AML-193 (cell line): ENCODE measurements at regions not wholly inside any gene's neighbourhood (a gene's known extent, or its start where the extent isn't known, plus 50 kb on each side); places are given as distances from the start of the nearest gene placed in this dataset.

ENCODE experiments used
- DNase-seq, 2 experiments: peaks; one replicate each; lab custom pipeline; 2025; lab: John Stamatoyannopoulos, UW

DNA sequence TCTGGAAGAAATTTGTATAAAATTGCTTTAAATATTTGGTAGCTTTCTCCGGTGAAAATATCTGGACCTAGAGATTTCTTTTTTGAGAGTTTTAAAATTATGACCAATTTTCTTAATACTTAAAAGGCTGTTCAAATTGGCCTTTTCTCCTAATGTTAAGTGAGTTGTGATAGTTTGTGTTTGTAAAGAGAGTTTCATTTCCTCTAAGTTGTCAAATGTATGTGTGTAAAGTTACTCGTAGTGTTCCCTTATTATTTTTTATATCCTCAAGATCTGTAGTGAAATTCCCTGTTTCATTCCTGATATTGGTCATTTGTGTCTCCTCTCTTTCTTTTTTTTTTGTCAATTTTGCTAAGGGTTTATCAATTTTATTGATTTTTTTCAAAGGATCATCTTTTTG, 92.6 kb upstream of the CTNNB1 start:
- DNase-seq, result no peak

DNA sequence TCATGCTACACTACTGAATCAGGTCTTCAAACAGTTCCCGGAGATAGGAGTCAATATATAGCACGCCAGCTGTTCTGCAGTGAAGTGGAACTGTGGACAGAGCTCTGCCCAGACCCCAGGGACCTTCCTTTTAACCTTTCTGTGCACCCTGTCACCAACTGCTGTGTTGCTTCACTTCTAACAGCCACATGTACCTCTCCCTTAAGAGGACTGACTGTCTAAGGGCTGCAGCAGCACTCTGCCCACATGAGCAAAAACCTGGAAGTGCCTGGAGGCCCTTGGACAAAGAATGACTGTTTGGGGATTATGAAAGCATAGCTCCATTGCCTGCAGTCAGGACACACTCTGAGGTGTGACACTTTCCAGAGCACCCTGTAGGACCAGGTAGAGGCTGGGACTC, 88.3 kb upstream of the CTNNB1 start:
- peak; percentile 97 to 98 for DNase-seq

DNA sequence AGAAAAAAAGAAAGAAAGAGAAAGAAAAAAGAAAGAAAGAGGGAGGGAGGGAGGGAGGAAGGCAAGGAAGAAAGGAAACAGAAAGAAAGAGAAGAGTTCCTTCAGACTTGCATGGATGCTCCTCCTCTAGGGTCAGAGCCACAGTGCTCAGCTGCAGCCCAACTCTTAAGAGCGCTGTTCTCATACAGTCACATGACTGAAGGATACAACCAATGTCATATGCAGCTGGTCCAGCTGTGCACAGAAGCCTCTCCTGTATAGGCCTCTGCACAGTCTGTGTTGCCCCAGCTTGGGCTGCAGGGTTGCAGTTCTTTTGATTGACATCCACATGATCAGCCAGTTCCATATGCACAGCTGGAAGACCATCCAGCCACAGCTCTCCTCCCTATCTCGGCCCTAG, 86.8 kb upstream of the CTNNB1 start:
- no peak for DNase-seq

DNA sequence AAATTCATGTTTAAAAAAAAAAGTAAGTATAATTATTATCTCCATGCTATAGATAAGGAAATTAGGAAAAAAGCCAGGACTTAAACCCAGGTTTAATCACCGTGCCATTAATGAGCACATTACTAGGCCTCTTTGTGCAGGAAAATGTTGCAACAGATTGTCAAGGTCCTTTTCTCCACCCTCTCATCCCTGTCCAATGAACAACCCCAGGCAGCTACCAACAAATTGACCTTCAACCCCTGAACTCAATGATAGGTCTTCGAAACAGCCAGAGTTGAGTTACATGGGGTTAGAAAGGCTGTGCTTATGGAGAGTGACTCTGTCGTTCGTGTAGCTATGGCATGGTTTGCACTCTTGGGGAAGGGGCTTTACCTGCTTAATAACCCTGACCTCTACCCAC, 84.2 kb upstream of the CTNNB1 start:
- no peak for DNase-seq

DNA sequence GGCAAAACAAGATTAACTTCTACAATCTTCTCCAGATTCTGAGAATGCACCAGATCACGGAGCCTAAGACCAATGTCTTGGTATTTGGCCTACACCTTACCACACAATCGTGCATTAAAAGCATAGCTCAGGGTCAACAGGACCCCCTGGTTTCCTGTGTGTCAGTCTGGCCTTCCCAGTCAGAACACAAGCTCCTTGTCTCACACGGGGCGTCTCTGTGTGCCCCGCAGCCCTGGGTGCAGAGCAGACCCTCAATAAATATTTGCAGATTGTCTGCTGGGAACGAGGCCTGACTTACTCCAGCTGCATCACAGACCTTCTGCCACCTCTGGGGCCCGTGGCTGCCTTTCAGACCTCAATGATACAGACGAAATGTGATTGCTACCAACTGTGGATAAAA, 82.5 kb upstream of the CTNNB1 start:
- peak in 1 of 2 experiments; percentile 43 for DNase-seq

DNA sequence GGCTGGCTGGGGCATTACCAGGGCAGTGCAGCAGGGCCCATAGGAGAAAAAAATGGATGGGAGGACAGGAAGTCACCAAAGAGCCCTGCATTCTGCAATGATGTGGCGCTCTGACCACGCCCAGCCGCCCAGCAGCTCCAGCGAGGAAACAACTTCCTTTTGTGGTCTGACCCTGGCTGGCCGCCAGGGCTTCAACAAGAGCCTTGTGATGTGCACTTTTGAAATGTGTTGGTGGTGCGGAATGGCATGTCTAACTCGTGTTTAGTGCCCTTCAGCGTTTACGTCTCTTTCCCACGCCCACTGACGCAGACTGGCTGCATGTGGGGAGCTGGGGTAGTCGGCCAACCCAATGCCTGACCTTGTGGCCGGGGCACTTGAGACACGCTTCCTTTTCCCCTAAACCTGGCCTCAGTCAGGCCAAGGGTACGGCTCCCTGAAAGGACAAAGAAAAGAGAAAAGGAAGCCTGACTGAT, 81.9 kb upstream of the CTNNB1 start:
- peak; percentile 100 for DNase-seq

DNA sequence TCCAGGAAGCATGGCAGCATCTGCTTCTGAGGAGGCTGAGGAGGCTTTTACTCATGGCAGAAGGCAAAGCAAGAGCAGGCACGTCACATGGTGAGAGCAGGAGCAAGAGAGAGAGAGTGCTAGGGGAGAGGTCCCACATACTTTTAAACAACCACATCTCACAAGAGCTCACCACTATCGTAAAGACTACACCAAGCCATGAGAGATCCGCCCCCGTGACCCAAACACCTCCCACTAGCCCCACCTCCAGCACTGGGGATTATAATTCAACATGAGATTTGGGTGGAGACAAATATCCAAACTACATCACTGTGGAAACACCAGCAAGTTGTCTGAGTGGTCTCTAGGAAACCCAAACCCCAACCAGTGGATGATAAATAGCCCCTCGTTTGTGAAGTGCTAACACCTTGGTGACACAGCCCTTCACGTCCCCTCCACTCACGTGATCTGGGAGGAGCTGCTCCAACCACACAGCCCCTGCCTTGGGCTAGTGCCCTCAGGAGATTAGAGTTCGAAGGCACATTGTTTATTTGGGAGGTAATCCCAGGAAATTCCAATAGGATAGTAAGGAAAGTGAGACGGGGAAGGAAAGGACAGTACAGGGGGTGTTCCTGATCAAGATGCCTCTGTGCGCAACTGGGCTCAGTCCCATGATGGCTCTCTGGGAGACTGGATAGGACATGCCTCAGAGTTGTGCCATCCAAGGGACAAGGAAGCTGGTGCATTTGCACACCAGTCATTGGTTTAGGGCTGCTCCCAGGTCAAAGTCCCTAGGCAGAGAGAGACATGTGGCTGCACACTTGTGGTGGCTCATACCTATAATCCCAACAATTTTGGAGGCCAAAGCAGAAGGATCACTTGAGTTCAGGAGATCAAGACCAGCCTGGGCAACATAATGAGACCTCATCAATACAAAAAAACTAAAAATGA, 80.6 kb upstream of the CTNNB1 start:
- DNase-seq, result no peak

DNA sequence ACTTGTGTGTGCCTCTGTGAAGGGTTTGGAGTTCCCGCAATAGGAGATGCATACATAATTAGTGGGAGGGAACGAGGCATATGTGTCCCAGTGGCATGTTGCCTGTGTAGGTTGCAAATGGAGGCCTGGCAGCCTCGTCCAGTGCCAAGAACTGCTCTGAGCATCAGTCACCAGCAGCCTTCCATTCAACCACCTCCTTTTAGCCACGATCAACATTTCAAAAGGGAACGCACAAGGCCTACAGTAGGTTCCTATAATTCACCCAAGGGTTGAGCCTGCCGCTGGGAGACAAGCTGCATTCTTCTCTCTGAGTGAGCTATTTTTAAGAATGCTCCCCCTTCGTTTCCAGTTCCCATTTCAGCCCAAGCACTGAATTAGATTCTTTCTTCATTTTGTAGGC, 78.8 kb upstream of the CTNNB1 start:
- DNase-seq, result no peak

DNA sequence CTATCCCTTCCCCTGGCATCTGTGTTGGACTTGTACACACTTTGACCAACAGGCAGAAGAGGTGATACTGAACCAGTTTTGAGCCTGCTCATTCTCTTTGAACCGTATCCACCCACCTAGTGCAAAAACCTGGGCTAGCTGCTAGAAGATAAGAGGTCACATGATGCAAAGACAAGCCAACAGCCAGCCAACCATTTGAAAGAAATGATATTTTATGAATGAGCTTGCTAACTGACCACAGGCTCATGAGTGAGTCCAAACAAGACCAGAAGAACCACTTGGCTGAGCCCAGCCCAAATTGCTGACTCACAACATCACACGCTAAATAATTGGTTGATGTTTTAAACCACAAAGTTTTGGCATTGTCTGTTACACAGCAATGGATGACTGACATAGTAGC, 74.0 kb upstream of the CTNNB1 start:
- DNase-seq, result no peak

DNA sequence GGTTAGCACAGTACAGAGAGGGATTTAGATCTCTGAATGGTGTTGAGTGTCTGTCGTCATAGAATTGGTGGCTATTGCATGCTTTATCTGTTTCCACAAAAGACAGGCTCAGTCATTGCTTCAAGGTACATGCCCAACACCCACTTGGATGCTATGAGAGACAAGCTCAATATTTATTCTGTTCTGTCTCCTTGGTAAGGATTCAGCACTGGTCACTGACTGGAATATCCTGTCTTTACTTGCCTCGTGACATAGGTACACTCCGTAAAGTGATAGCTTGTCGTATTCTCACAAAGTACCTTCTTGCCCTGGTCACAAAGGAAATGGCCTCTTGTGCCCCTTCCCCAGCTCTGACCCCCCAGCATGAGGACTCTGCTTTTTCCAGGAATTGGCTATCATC, 72.8 kb upstream of the CTNNB1 start:
- DNase-seq, result no peak

DNA sequence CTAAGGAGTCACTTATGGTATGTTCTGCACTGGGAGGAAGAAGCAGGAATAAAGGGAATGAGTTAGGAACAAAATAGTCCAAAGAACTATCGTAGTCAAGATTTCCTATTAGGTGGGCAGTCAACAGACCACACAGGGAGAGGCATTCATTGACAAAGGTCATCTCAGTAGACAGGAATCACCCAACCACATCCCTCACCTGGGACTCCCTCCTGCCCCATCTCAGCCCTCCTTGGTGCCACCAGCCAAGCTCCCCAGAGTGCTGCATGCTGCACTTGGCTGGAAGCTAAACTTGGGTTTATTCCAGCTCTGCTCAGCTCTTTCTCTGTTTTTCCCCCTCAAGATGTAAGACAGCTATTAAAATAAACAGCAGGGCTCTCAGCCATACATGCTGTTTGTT, 72.3 kb upstream of the CTNNB1 start:
- no peak for DNase-seq

DNA sequence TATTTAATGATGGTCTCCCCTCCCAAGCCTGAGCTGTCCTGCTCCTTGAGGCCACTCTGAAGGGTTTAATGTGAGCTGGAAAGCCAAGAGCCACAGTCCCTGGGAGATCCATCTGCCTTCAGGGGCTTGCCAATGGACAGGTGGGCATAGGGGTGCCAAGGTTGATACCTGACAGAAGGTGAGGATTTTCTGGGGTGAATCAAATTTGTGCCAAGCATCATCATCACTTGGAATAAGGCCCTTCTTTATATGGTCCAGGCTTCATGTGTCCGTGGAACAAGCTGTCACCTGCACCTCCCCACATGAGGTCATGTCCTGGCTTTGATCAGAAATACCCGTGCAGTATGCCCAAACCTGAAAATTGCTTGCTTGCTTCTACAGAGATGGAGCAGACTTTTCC, 71.9 kb upstream of the CTNNB1 start:
- no peak for DNase-seq

DNA sequence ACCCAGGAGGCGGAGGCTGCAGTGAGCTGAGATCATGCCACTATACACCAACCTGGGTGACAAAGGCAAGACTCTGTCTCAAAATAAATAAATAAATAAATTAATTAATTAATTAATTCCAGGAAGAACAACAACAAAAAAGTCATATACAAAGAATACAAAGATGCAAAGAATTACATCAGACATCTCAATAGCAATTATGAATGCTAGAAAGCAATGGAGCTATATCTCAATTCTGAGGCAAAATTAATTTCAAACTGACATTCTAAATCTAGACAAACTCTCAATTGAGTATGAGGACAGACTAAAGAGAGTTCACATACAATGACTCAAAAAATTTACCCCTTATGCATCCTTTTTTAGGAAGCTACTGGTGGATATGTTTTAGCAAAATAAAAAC, 69.6 kb upstream of the CTNNB1 start:
- DNase-seq, result no peak

DNA sequence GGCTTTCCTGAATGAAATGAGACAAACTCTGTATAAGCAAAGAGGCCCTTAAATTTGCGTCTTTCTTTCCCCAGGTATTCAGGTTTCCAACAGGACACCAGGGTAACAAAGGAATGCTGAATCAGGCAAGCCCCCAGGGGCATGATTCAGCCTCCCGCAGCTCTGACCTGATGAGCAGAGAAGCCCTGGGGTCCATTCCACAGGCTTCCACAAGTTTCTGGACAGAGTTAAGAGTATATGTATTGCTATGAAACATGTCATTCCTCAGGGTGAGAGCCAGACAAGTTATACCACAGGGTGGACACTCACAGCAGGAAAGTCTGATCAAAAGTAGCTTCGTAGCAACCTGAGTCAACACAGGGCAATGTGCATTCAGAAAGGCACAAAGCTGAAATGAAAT, 68.1 kb upstream of the CTNNB1 start:
- DNase-seq, result no peak

DNA sequence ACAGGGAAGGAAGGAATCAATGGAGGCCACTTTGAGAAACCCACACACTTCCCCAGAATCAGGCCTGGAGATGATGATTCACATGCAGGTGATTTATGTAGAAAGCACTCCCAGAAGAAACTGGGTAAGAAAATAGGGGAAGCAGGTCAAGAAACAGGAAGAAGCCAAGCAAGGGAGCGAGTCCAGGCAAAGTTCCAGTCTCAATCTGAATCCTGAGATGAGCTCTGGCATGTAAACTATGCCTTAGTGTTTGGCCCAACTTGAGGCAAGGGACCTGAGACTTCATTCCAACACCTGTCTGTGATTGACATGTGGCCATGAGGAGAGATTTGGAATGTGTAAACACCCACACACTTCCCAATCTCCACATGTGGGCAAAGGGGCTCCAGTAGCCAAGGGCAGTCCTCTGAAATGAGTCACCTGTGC, 61.6 kb upstream of the CTNNB1 start:
- DNase-seq, result peak in 1 of 2 experiments; percentile 14

DNA sequence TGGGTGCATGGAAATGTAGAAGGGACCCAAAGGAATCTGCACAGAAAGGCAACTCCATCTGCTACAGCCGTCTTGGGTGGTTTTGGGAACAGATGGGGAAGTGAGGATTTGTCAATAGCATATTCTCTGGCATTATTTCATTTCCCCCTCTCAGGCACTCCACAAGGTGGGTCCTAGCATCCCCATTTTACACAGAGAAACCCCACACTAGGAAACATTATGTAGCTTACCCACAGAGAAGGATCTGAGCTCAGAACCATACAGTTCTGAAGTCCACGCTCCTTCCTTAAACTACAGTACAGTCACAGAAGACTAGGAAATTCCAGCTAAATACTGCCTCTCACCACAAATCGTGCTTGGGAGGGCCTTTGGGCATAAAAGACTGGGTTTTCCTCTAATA, 61.2 kb upstream of the CTNNB1 start:
- DNase-seq, result no peak

DNA sequence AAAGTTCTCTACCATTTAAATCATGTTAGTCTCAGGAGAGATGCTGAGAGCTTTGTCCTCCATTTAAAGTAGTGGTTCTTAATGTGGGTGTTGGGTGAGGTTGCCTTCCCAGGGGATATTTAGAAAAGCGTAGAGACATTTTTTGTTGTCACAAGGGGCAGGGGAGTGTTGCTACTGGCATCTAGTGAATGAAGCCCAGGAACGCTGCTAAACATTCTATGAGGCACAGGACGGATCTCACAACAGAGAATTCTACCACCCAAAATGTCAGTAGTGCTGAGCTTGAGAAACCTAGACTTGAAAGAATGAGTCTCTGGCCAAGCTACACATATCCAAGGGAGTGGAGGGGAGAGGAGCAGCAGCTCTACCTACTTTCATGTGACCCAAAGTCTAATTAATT, 60.7 kb upstream of the CTNNB1 start:
- no peak for DNase-seq

DNA sequence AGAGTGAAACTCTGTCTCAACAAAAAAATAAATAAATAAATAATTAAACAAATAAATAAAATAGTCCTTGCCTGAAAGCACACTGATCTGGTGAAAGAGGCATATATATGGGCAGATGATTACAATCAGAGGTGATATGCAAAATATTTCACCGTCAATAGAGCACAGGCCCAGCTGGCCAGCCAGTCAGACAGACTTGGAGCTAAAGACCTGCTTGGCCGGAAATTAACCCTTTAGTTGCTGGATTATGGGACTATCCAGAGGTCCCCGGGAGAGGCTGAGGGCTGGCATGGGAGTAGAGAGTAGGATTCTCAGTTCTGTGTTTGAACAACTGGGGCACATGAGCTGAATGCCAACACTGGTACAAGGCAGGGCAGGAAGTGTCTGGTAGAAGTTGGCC, 59.1 kb upstream of the CTNNB1 start:
- no peak for DNase-seq

DNA sequence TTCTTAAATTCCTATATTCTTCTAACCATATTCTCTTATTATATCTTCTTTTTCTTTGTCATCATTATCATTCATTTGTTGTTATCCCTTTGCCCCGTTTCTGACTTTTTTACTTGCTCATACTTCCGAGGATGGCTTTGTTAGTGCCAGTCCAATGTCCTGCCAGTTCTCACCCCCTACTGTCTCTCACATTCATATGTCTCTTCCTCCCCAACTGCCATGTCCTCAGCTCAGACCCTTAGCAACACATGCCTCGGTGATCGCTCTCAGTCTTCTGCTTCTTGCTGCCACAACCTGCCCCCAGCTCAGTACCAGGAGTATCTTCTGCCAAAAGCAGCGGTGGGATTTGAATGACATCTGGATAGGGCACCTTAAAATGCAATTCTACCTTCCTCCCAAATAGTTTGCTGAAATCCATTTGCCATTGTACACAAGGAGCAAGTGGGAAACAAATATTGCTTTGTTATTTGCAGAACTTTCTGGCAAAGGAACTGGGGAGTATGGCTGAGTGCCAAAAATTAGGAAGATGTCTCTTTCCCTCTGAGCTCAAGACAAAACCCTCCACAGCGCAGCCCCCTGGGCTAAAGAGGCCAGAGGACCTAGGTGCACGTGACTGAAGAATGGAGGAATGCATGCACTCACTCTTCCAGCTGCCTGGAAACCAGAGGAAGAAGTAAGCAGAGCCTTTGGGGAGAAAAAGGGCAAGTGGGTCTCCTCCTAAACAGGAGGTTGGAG, 57.7 kb upstream of the CTNNB1 start:
- DNase-seq, result no peak

DNA sequence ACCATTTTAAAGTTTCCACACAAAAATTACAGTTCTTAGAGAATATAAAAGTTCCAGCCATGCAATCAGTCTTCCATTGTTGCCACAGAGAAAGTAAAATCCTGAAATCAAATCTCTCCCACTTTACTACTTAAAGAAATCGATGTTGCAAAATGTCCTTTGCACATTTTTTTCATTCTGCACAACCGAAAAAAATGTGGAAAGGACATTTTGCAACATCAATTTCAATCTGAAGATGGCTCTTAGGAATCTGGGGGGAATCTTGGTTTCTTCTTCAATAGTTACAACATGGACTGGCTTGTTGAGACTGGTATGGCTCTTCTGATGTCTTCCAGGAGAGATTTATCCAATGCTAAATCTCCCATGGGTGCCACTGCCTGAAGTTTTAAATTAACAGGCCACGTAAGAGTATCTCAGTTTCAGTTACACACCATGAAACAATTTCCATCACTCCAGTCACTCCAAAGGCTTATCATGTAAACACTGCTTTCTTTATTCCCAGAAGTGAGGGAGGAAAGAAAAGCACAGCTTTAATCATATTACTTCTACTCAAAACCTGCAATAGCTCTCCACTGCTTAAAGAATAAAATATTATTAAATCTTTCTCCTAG, 55.8 kb upstream of the CTNNB1 start:
- DNase-seq, result no peak

DNA sequence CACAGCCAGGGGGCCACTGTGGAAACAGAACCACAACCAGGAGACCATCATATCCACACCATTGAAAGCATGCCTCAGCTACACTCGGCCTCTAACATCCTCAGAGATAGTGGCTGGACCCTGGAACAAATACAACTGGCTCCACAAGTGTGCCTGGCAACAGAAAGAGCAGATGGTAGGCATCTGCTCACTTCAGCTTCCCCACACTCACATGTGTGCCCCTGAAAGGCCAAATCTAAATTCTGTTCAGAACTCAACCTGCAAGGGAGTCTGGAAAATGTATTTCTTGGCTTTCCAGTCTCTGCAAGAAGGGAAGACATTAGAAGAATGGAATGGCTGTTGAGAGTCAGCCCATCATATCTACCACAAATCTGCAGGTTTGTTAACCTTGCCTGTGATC, 54.7 kb upstream of the CTNNB1 start:
- DNase-seq, result no peak

DNA sequence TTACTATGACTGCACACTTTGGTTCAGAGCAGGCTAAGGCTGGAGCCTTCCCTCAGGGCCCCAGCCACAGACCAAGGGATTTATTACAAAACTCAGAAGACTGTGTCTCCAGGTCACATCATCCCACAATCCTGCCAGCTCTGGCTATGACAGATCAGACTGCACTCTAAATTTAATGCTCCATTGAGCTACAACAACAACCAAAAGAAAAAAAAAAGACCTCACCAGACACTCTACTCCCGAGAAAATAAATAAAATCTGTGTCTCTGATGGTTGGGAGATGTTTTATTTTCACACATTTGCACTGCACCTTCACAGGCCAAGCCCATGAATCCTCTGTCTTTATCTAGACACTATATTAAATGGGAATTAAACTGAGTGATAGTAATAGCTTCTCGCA, 50.8 kb upstream of the CTNNB1 start:
- DNase-seq, result no peak

DNA sequence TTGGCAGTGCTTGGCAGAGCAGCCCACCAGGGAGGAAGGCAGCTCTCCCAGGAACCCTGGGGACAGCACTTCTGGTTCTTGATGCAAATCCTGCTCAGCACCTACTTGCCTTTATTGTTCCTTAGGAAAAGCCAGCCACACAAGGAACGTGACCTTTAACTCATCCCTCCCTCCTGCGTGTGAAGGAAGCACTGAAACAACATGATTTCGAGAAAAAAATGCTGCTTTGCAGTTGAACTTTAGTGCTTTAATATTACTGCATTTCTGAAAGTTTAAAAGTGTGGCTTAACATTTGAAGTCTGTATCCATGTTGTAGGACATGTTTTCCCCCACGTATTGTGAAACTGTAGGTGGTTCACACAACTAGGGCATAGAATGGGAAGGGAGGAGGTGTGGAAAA, 50.4 kb upstream of the CTNNB1 start:
- no peak for DNase-seq
